ENCODE measurements at regions not wholly inside any gene's neighbourhood (a gene's known extent, or its start where the extent isn't known, plus 50 kb on each side); places are given as distances from the start of the nearest gene placed in this dataset.

DNA sequence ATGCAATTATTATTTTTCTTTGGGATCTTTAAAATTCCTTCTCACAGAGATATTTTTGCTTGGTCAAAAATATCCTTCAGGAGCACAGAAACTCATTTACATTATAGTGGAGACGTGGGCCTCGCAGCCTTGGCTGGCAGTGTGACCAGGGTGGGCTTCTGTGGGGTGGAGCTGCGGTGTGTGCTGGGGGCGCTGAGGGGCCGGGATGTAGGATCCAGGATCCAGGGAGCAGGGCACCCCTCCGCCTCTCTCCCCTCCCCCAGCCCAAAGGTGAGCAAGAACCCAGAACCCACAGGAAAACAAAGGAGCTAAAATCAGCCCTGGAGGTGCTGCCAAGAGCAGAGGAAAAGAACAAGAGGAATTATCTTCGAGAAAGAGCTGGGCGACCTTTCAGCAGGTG, 79.1 kb upstream of the OLFM1 start:
- DNase-seq = no peak
- intact Hi-C loops (cut with DNase I) = no loop called here
- Histone ChIP-seq H3K4me3 (no peak overlapping the region), H3K27ac (no peak overlapping the region), H3K4me1 (no peaks in the 10 kb centered on the region), H3K27me3 (no peaks in the 10 kb centered on the region), H3K9me3 (no peaks in the 10 kb centered on the region), H3K36me3 (replicated peaks in 1 of 2; ENCODE audit: insufficient read depth in 1 of 2, low read depth in 2 of 2) (no peaks in the 10 kb centered on the region)
- TF ChIP-seq POLR2A (IDR thresholded peaks at IDR 0.05) = no peak
- TF ChIP-seq, protein P1, sequence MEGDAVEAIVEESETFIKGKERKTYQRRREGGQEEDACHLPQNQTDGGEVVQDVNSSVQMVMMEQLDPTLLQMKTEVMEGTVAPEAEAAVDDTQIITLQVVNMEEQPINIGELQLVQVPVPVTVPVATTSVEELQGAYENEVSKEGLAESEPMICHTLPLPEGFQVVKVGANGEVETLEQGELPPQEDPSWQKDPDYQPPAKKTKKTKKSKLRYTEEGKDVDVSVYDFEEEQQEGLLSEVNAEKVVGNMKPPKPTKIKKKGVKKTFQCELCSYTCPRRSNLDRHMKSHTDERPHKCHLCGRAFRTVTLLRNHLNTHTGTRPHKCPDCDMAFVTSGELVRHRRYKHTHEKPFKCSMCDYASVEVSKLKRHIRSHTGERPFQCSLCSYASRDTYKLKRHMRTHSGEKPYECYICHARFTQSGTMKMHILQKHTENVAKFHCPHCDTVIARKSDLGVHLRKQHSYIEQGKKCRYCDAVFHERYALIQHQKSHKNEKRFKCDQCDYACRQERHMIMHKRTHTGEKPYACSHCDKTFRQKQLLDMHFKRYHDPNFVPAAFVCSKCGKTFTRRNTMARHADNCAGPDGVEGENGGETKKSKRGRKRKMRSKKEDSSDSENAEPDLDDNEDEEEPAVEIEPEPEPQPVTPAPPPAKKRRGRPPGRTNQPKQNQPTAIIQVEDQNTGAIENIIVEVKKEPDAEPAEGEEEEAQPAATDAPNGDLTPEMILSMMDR (IDR thresholded peaks at IDR 0.05) = no peak
- WGBS, 2 donors = 73 to 75% methylated on average over 8 of the region's 8 CpGs
- ATAC-seq = no peak

DNA sequence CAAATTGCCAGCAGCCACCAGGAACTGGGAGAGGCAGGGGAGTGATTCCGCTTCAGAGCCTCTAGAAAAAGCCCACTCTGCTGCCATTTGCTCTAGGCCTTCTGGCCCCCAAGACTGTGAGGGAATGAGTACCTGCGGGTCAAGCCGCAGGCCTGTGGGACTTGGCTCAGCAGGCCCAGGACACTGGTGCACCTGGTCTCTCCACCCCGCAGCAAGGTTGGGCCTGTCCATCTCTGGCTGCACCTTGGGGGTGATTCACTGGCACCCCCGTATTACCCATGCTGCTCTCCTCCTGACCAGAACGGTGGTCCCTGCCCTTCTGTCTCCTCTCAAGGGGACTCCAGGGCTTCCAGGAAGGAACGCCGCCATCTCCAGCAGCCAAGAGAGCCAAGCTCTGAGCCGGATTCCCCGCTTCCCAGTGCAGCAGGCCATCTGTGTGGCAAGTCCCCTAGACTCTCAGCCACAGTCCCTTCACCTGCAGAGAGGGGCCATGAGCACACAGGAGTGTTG, 78.4 kb upstream of the OLFM1 start:
- 89 to 100% methylated on average over 1 to 10 of the region's 10 CpGs for WGBS, 2 donors
- no peak for TF ChIP-seq POLR2A (IDR thresholded peaks at IDR 0.05)
- TF ChIP-seq, protein P1 (IDR thresholded peaks at IDR 0.05) = no peak
- H3K27me3 ChIP-seq = no peaks in the 10 kb centered on the region
- no peaks in the 10 kb centered on the region for H3K36me3 ChIP-seq (replicated peaks in 1 of 2; ENCODE audit: insufficient read depth in 1 of 2, low read depth in 2 of 2)
- intact Hi-C loops (cut with DNase I) = no loop called here
- no peak overlapping the region for H3K4me3 ChIP-seq
- H3K9me3 ChIP-seq = no peaks in the 10 kb centered on the region
- no peaks in the 10 kb centered on the region for H3K4me1 ChIP-seq
- no peak for ATAC-seq
- no peak overlapping the region for H3K27ac ChIP-seq
- no peak for DNase-seq

- ATAC-seq (no peak), DNase-seq (no peak)
- H3K27me3 ChIP-seq = no peaks in the 10 kb centered on the region
- TF ChIP-seq, protein P1 (IDR thresholded peaks at IDR 0.05) = no peak
- TF ChIP-seq POLR2A (IDR thresholded peaks at IDR 0.05) = no peak
- no peak overlapping the region for H3K4me3 ChIP-seq
- no peaks in the 10 kb centered on the region for H3K36me3 ChIP-seq (replicated peaks in 1 of 2; ENCODE audit: insufficient read depth in 1 of 2, low read depth in 2 of 2)
- H3K27ac ChIP-seq = no peak overlapping the region
- 69 to 70% methylated on average over 16 to 20 of the region's 20 CpGs for WGBS, 2 donors
- intact Hi-C loops (cut with DNase I) = no loop called here
- H3K4me1 ChIP-seq = no peaks in the 10 kb centered on the region
- no peaks in the 10 kb centered on the region for H3K9me3 ChIP-seq
These were observed 77.5 kb upstream of the OLFM1 start for GRCh38 chr9:135009794-135010585.

DNA sequence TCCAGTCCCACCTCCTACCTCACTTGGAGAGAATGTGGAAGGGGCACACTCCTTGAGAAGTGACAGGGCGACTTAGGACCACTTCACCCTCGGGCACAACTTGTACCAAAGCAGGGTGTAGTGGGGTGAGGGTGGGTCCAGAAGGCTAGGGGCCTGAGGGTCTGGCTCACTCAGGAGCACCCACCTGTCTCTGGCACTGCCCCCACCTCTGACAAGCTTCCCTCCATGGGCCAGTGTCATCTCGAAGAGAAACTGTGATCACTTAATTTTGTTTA, 76.9 kb upstream of the OLFM1 start:
- no peaks in the 10 kb centered on the region for H3K36me3 ChIP-seq (replicated peaks in 1 of 2; ENCODE audit: insufficient read depth in 1 of 2, low read depth in 2 of 2)
- H3K4me1 ChIP-seq = no peaks in the 10 kb centered on the region
- DNase-seq (no peak), ATAC-seq (no peak)
- no peak overlapping the region for H3K4me3 ChIP-seq
- no peaks in the 10 kb centered on the region for H3K9me3 ChIP-seq
- intact Hi-C loops (cut with DNase I) = no loop called here
- 49 to 73% methylated on average over 3 of the region's 3 CpGs for WGBS, 2 donors
- TF ChIP-seq, protein P1 (IDR thresholded peaks at IDR 0.05) = no peak
- no peak for TF ChIP-seq POLR2A (IDR thresholded peaks at IDR 0.05)
- H3K27me3 ChIP-seq = no peaks in the 10 kb centered on the region
- H3K27ac ChIP-seq = no peak overlapping the region

DNA sequence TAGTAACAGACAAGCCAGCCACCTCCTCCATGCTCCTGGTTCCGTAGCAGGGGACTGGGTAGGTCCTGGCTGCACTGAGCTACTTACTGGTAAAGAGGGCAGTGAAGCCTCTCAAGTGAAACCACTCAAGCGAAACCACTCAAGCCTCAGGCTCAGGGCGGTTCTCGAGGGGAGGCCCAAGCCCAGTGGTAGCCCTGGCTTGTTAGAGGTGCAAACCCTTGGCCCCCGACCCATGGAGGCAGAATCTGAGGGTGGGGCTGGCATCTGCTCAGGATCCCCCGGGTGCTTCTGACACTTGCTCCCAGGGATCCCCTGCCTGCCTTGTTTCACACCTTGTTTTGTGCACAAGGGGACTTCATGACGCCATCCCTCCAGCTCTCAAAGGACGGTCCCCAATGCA, 76.5 kb upstream of the OLFM1 start:
- WGBS, 2 donors = 68 to 73% methylated on average over 4 to 8 of the region's 8 CpGs
- Histone ChIP-seq H3K36me3 (replicated peaks in 1 of 2; ENCODE audit: insufficient read depth in 1 of 2, low read depth in 2 of 2) (no peaks in the 10 kb centered on the region), H3K27ac (no peak overlapping the region), H3K4me1 (no peaks in the 10 kb centered on the region), H3K27me3 (no peaks in the 10 kb centered on the region), H3K4me3 (no peak overlapping the region), H3K9me3 (no peaks in the 10 kb centered on the region)
- ATAC-seq (no peak), DNase-seq (no peak)
- TF ChIP-seq, protein P1 (IDR thresholded peaks at IDR 0.05) = no peak
- TF ChIP-seq POLR2A (IDR thresholded peaks at IDR 0.05) = no peak
- intact Hi-C loops (cut with DNase I) = no loop called here
